K562 (cell line): ENCODE measurements at regions not wholly inside any gene's neighbourhood (a gene's known extent, or its start where the extent isn't known, plus 50 kb on each side); places are given as distances from the start of the nearest gene placed in this dataset.

Source experiments
- HDAC3 ChIP-seq: fragments of 450-650 bp; IDR thresholded peaks from 2 replicates; pipeline ENCODE4 v1.6.1; 2018; ENCODE audit warnings: borderline replicate concordance, mild to moderate bottlenecking, moderate library complexity; ENCODE audit not compliant: partially characterized antibody
- JUND ChIP-seq, 2 experiments: IDR thresholded peaks; 2 replicates in 1 of 2; 3 replicates in 1 of 2; pipeline ENCODE4 v1.6.1; 2011; ENCODE audit warnings: borderline replicate concordance in 2 of 2, low read depth in 2 of 2, low read length in 2 of 2, improper control_type of control experiment in 1 of 2, missing biosample characterization in 1 of 2, missing genetic modification characterization in 1 of 2, missing genetic modification reagents in 1 of 2
- KLF10 ChIP-seq: fragments of 250-450 bp; sonication (Bioruptor Pico); IDR thresholded peaks from 2 replicates; pipeline ENCODE4 v1.6.1; 2021; ENCODE audit warnings: matching md5 sums
- PHF21A ChIP-seq: fragments of 450-650 bp; IDR thresholded peaks from 2 replicates; pipeline ENCODE4 v1.6.1; 2017; ENCODE audit warnings: low read depth, borderline replicate concordance
- SMAD4 ChIP-seq: fragments of 250-450 bp; sonication (Bioruptor Pico); conservative IDR thresholded peaks from 2 replicates; pipeline ENCODE4 v1.8.0; 2021; ENCODE audit warnings: inconsistent platforms, mild to moderate bottlenecking, moderate library complexity
- ZNF197 ChIP-seq: fragments of 200-800 bp; sonication (Bioruptor generic); IDR thresholded peaks from 2 replicates; pipeline ENCODE4 v1.6.1; 2016; ENCODE audit warnings: low read depth, missing genetic modification characterization, missing compliant biosample characterization
- ZNF316 ChIP-seq: fragments of 450-650 bp; IDR thresholded peaks from 2 replicates; pipeline ENCODE4 v1.6.1; 2016
- ZNF696 ChIP-seq: fragments of 250-450 bp; sonication (Bioruptor Pico); conservative IDR thresholded peaks from 2 replicates; pipeline ENCODE4 v1.4.0; 2020; ENCODE audit warnings: mild to moderate bottlenecking, moderate library complexity
- ZNF778 ChIP-seq: fragments of 450-650 bp; formaldehyde crosslinking; IDR thresholded peaks from 2 replicates; pipeline ENCODE4 v1.4.0; 2020; ENCODE audit warnings: mild to moderate bottlenecking, moderate library complexity
- TF ChIP-seq, protein P1 (sequence below): fragments of 450-650 bp; formaldehyde crosslinking; IDR thresholded peaks from 2 replicates; pipeline ENCODE4 v1.4.0; 2020; ENCODE audit warnings: mild to moderate bottlenecking, moderate library complexity
- TF ChIP-seq, protein P2 (sequence below): fragments of 450-650 bp; formaldehyde crosslinking; IDR thresholded peaks from 2 replicates; pipeline ENCODE4 v1.4.0; 2022; ENCODE audit warnings: missing genetic modification characterization
- TF ChIP-seq, protein P3 (sequence below): sonication (generic); formaldehyde crosslinking; IDR thresholded peaks from 2 replicates; pipeline ENCODE4 v1.8.0; 2022; ENCODE audit warnings: mild to moderate bottlenecking, low read depth, missing genetic modification reagents
- TF ChIP-seq, protein P4 (sequence below): fragments of 250-450 bp; sonication (Bioruptor Pico); IDR thresholded peaks from 2 replicates; pipeline ENCODE4 v1.4.0; 2020; ENCODE audit warnings: mild to moderate bottlenecking, moderate library complexity, borderline replicate concordance

DNA sequence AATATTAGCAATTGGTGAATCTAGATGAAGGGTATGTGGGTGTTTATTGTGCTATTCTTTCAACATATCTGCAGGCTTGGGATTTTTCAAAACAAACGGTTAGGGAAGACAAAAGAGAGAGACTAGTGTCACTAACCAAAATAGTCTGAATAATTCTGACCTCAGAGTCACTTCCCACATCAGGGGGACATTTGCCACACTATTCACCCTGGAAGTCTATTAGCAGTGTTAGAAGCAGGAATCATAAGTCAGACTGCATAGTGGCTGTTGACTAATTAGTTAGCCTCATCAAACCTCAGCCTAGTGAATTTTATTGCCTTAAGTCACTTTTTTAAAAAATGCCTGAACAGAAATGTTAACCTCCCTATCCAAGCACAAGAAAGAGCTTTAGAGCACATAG is 169.2 kb upstream of the RGMB start (continued):
- TF ChIP-seq, protein P1, sequence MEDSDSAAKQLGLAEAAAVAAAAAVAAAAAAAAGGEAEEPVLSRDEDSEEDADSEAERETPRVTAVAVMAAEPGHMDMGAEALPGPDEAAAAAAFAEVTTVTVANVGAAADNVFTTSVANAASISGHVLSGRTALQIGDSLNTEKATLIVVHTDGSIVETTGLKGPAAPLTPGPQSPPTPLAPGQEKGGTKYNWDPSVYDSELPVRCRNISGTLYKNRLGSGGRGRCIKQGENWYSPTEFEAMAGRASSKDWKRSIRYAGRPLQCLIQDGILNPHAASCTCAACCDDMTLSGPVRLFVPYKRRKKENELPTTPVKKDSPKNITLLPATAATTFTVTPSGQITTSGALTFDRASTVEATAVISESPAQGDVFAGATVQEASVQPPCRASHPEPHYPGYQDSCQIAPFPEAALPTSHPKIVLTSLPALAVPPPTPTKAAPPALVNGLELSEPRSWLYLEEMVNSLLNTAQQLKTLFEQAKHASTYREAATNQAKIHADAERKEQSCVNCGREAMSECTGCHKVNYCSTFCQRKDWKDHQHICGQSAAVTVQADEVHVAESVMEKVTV (CRISPR knock-in tag): no peak
- TF ChIP-seq, protein P2, sequence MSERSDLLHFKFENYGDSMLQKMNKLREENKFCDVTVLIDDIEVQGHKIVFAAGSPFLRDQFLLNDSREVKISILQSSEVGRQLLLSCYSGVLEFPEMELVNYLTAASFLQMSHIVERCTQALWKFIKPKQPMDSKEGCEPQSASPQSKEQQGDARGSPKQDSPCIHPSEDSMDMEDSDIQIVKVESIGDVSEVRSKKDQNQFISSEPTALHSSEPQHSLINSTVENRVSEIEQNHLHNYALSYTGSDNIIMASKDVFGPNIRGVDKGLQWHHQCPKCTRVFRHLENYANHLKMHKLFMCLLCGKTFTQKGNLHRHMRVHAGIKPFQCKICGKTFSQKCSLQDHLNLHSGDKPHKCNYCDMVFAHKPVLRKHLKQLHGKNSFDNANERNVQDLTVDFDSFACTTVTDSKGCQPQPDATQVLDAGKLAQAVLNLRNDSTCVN (CRISPR knock-in tag): no peak
- TF ChIP-seq ZNF696 (CRISPR knock-in tag) (no peak), HDAC3 (no peak), KLF10 (CRISPR knock-in tag) (no peak), PHF21A (no peak), ZNF778 (CRISPR knock-in tag) (no peak), ZNF316 (no peak), ZNF197 (CRISPR knock-in tag) (no peak), JUND (IDR thresholded peaks at IDR 0.05; ENCODE audit: borderline replicate concordance, low read depth, low read length) (no peak), JUND (tag; IDR thresholded peaks at IDR 0.05; ENCODE audit: borderline replicate concordance, low read depth, low read length) (no peak), SMAD4 (CRISPR knock-in tag) (no peak)
- TF ChIP-seq, protein P3, sequence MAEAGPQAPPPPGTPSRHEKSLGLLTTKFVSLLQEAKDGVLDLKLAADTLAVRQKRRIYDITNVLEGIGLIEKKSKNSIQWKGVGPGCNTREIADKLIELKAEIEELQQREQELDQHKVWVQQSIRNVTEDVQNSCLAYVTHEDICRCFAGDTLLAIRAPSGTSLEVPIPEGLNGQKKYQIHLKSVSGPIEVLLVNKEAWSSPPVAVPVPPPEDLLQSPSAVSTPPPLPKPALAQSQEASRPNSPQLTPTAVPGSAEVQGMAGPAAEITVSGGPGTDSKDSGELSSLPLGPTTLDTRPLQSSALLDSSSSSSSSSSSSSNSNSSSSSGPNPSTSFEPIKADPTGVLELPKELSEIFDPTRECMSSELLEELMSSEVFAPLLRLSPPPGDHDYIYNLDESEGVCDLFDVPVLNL: no peak
- TF ChIP-seq, protein P4, sequence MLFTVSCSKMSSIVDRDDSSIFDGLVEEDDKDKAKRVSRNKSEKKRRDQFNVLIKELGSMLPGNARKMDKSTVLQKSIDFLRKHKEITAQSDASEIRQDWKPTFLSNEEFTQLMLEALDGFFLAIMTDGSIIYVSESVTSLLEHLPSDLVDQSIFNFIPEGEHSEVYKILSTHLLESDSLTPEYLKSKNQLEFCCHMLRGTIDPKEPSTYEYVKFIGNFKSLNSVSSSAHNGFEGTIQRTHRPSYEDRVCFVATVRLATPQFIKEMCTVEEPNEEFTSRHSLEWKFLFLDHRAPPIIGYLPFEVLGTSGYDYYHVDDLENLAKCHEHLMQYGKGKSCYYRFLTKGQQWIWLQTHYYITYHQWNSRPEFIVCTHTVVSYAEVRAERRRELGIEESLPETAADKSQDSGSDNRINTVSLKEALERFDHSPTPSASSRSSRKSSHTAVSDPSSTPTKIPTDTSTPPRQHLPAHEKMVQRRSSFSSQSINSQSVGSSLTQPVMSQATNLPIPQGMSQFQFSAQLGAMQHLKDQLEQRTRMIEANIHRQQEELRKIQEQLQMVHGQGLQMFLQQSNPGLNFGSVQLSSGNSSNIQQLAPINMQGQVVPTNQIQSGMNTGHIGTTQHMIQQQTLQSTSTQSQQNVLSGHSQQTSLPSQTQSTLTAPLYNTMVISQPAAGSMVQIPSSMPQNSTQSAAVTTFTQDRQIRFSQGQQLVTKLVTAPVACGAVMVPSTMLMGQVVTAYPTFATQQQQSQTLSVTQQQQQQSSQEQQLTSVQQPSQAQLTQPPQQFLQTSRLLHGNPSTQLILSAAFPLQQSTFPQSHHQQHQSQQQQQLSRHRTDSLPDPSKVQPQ (CRISPR knock-in tag): no peak
